HG03097 (cell line): ENCODE measurements at regions not wholly inside any gene's neighbourhood (a gene's known extent, or its start where the extent isn't known, plus 50 kb on each side); places are given as distances from the start of the nearest gene placed in this dataset.

Experiments used
- ATAC-seq: cut with Tn5 transposase; IDR thresholded peaks from one replicate; pipeline ENCODE4 v1.9.1; 2021; ENCODE audit not compliant: unreplicated experiment, low FRiP score

- ATAC-seq = no peak
Measured at GRCh38 chr9:79334711-79335110, 237.1 kb upstream of the TLE4 start.

GRCh38 chr9:79335987-79336386, 235.8 kb upstream of the TLE4 start:
- no peak for ATAC-seq

GRCh38 chr9:79341561-79341960, 230.2 kb upstream of the TLE4 start:
- no peak for ATAC-seq

GRCh38 chr9:79346350-79347020, 225.3 kb upstream of the TLE4 start:
- ATAC-seq = no peak

GRCh38 chr9:79352322-79352721, 219.4 kb upstream of the TLE4 start:
- ATAC-seq = no peak

GRCh38 chr9:79353856-79354520, 217.8 kb upstream of the TLE4 start:
- ATAC-seq = no peak

- no peak for ATAC-seq
Measured at GRCh38 chr9:79357194-79357593, 214.6 kb upstream of the TLE4 start.

- no peak for ATAC-seq
Measured at GRCh38 chr9:79357616-79358015, 214.1 kb upstream of the TLE4 start.

- no peak for ATAC-seq
Measured at GRCh38 chr9:79360387-79361347, 211.1 kb upstream of the TLE4 start.

- ATAC-seq = no peak
Measured at GRCh38 chr9:79362100-79363081, 209.4 kb upstream of the TLE4 start.

GRCh38 chr9:79369676-79370075, 202.1 kb upstream of the TLE4 start:
- no peak for ATAC-seq

- no peak for ATAC-seq
Measured at GRCh38 chr9:79371301-79371700, 200.5 kb upstream of the TLE4 start.

GRCh38 chr9:79371948-79372555, 199.7 kb upstream of the TLE4 start:
- no peak for ATAC-seq

GRCh38 chr9:79377339-79377855, 194.4 kb upstream of the TLE4 start:
- no peak for ATAC-seq

GRCh38 chr9:79378107-79378506, 193.7 kb upstream of the TLE4 start:
- no peak for ATAC-seq

- no peak for ATAC-seq
Measured at GRCh38 chr9:79382044-79382443, 189.7 kb upstream of the TLE4 start.

GRCh38 chr9:79382458-79382857, 189.3 kb upstream of the TLE4 start:
- no peak for ATAC-seq

- ATAC-seq = no peak
Measured at GRCh38 chr9:79383096-79383495, 188.7 kb upstream of the TLE4 start.

- ATAC-seq = no peak
Measured at GRCh38 chr9:79384091-79384490, 187.7 kb upstream of the TLE4 start.

- ATAC-seq = no peak
Measured at GRCh38 chr9:79384501-79384900, 187.3 kb upstream of the TLE4 start.
